ENCODE measurements at regions not wholly inside any gene's neighbourhood (a gene's known extent, or its start where the extent isn't known, plus 50 kb on each side); places are given as distances from the start of the nearest gene placed in this dataset.

- no peak for DNase-seq
Observed at GRCh38 chr11:27287205-27287604, 75.8 kb downstream of the CCDC34 start.

- no peak for DNase-seq
Observed at GRCh38 chr11:27285761-27286160, 77.3 kb downstream of the CCDC34 start.

- DNase-seq, result no peak
Observed at GRCh38 chr11:27282806-27283205, 80.2 kb downstream of the CCDC34 start.

- no peak for DNase-seq
Observed at GRCh38 chr11:27281740-27282590, 81.0 kb downstream of the CCDC34 start.

- no peak for DNase-seq
Observed at GRCh38 chr11:27281276-27281675, 81.7 kb downstream of the CCDC34 start.

- DNase-seq, result no peak
Observed at GRCh38 chr11:27280140-27280539, 82.9 kb downstream of the CCDC34 start.

GRCh38 chr11:27279460-27279859 lies 83.6 kb downstream of the CCDC34 start:
- DNase-seq, result no peak

- DNase-seq, result no peak
Observed at GRCh38 chr11:27277843-27278242, 85.2 kb downstream of the CCDC34 start.

- no peak for DNase-seq
Observed at GRCh38 chr11:27276141-27276540, 86.9 kb downstream of the CCDC34 start.

- no peak for DNase-seq
Observed at GRCh38 chr11:27274854-27275395, 88.1 kb downstream of the CCDC34 start.

GRCh38 chr11:27266125-27266524 lies 96.9 kb downstream of the CCDC34 start:
- DNase-seq, result no peak

- DNase-seq, result no peak
Observed at GRCh38 chr11:27263986-27264385, 99.0 kb downstream of the CCDC34 start.

GRCh38 chr11:27263046-27263445 lies 100.0 kb downstream of the CCDC34 start:
- no peak for DNase-seq

GRCh38 chr11:27255447-27255828 lies 107.6 kb downstream of the CCDC34 start:
- DNase-seq, result no peak

- DNase-seq, result no peak
Observed at GRCh38 chr11:27254744-27255446, 108.1 kb downstream of the CCDC34 start.

- DNase-seq, result no peak
Observed at GRCh38 chr11:27253224-27253623, 109.8 kb downstream of the CCDC34 start.

- no peak for DNase-seq
Observed at GRCh38 chr11:27250867-27251665, 111.9 kb downstream of the CCDC34 start.

- DNase-seq, result no peak
Observed at GRCh38 chr11:27248576-27249509, 114.2 kb downstream of the CCDC34 start.

- no peak for DNase-seq
Observed at GRCh38 chr11:27247660-27248059, 115.4 kb downstream of the CCDC34 start.

GRCh38 chr11:27246925-27247324 lies 116.1 kb downstream of the CCDC34 start:
- no peak for DNase-seq

- DNase-seq, result no peak
Observed at GRCh38 chr11:27244900-27245299, 118.1 kb downstream of the CCDC34 start.

GRCh38 chr11:27242591-27242990 lies 120.4 kb downstream of the CCDC34 start:
- no peak for DNase-seq

All from KG1 (cell line).